HEK293 (cell line): ENCODE measurements at regions not wholly inside any gene's neighbourhood (a gene's known extent, or its start where the extent isn't known, plus 50 kb on each side); places are given as distances from the start of the nearest gene placed in this dataset.

Experiments used
- CTCF ChIA-PET: fragments of 350-600 bp; formaldehyde crosslinking; extraction: SDS; loops from one replicate; lab custom pipeline; 2021; ENCODE audit warnings: antibody characterized with exemption; lab: Yijun Ruan, JAX
- POLR2A ChIA-PET: fragments of 300-600 bp; formaldehyde crosslinking; extraction: SDS; loops from one replicate; lab custom pipeline; 2020; ENCODE audit warnings: antibody characterized with exemption, inconsistent platforms; lab: Yijun Ruan, JAX
- H3K27ac ChIP-seq: fragments of 200-500 bp; sonication (Bioruptor generic); 2 replicates; pipeline ENCODE4 v1.5.1; 2014; ENCODE audit warnings: low read depth, low read length, control low read depth, inconsistent platforms; ENCODE audit errors: extremely low read depth
- H3K36me3 ChIP-seq, 2 experiments: fragments of 200-500 bp in 1 of 2; sonication (Bioruptor generic) in 1 of 2; 1 replicate in 1 of 2; 2 replicates in 1 of 2; pipeline ENCODE4 v1.5.1; 2014 to 2017; ENCODE audit warnings: inconsistent platforms in 2 of 2, low read length in 2 of 2; ENCODE audit not compliant: control insufficient read depth in 2 of 2, insufficient read depth in 1 of 2
- H3K4me1 ChIP-seq: fragments of 200-500 bp; sonication (Bioruptor generic); 2 replicates; pipeline ENCODE4 v1.5.1; 2014; ENCODE audit warnings: mild to moderate bottlenecking, low read length, inconsistent platforms; ENCODE audit not compliant: control insufficient read depth, insufficient read depth
- H3K4me3 ChIP-seq: 2 replicates; pipeline ENCODE4 v1.5.1; 2011; ENCODE audit warnings: low read depth, mild to moderate bottlenecking, control low read depth, low read length, moderate library complexity
- H3K9me3 ChIP-seq: fragments of 200-500 bp; sonication (Bioruptor generic); 2 replicates; pipeline ENCODE4 v1.5.1; 2014; ENCODE audit warnings: low read depth, low read length, inconsistent platforms; ENCODE audit not compliant: control insufficient read depth, insufficient read depth
- BCL11B ChIP-seq: fragments of 450-650 bp; formaldehyde crosslinking; IDR thresholded peaks from 2 replicates; pipeline ENCODE4 v1.5.1; 2016; ENCODE audit warnings: low read depth, missing biosample characterization, missing genetic modification characterization
- INSM2 ChIP-seq: fragments of 450-650 bp; formaldehyde crosslinking; IDR thresholded peaks from 2 replicates; pipeline ENCODE4 v1.5.1; 2016; ENCODE audit warnings: missing biosample characterization, missing genetic modification characterization
- KLF7 ChIP-seq: fragments of 450-650 bp; formaldehyde crosslinking; IDR thresholded peaks from 2 replicates; pipeline ENCODE4 v1.5.1; 2016; ENCODE audit warnings: missing biosample characterization, missing genetic modification characterization, borderline replicate concordance
- PATZ1 ChIP-seq: fragments of 450-650 bp; formaldehyde crosslinking; IDR thresholded peaks from 2 replicates; pipeline ENCODE4 v1.5.1; 2016; ENCODE audit warnings: missing biosample characterization, missing genetic modification characterization
- SP7 ChIP-seq: fragments of 450-650 bp; formaldehyde crosslinking; IDR thresholded peaks from 2 replicates; pipeline ENCODE4 v1.5.1; 2016; ENCODE audit warnings: missing biosample characterization, missing genetic modification characterization
- YY1 ChIP-seq: fragments of 450-650 bp; formaldehyde crosslinking; IDR thresholded peaks from 2 replicates; pipeline ENCODE4 v1.5.1; 2018; ENCODE audit warnings: missing biosample characterization, missing genetic modification characterization
- ZBTB21 ChIP-seq: fragments of 450-650 bp; formaldehyde crosslinking; IDR thresholded peaks from 2 replicates; pipeline ENCODE4 v1.5.1; 2017; ENCODE audit warnings: missing biosample characterization, missing genetic modification characterization
- ZBTB6 ChIP-seq: fragments of 450-650 bp; formaldehyde crosslinking; IDR thresholded peaks from 2 replicates; pipeline ENCODE4 v1.5.1; 2017; ENCODE audit warnings: missing biosample characterization, missing genetic modification characterization
- ZBTB7A ChIP-seq: fragments of 450-650 bp; formaldehyde crosslinking; IDR thresholded peaks from 2 replicates; pipeline ENCODE4 v1.5.1; 2016; ENCODE audit warnings: low read depth, missing biosample characterization, missing genetic modification characterization
- ZNF112 ChIP-seq: fragments of 450-650 bp; formaldehyde crosslinking; IDR thresholded peaks from 2 replicates; pipeline ENCODE4 v1.5.0; 2017; ENCODE audit warnings: missing biosample characterization, missing genetic modification characterization
- ZNF132 ChIP-seq: fragments of 450-650 bp; formaldehyde crosslinking; IDR thresholded peaks from 2 replicates; pipeline ENCODE4 v1.5.1; 2017; ENCODE audit warnings: missing biosample characterization, missing genetic modification characterization, borderline replicate concordance
- ZNF169 ChIP-seq: fragments of 450-650 bp; formaldehyde crosslinking; IDR thresholded peaks from 2 replicates; pipeline ENCODE4 v1.5.1; 2016; ENCODE audit warnings: missing biosample characterization, missing genetic modification characterization
- ZNF24 ChIP-seq: fragments of 450-650 bp; formaldehyde crosslinking; IDR thresholded peaks from 2 replicates; pipeline ENCODE4 v1.5.1; 2016; ENCODE audit warnings: missing biosample characterization, missing genetic modification characterization
- ZNF416 ChIP-seq: fragments of 450-650 bp; formaldehyde crosslinking; IDR thresholded peaks from 2 replicates; pipeline ENCODE4 v1.5.1; 2016; ENCODE audit warnings: missing biosample characterization, missing genetic modification characterization
- ZNF426 ChIP-seq: fragments of 450-650 bp; formaldehyde crosslinking; IDR thresholded peaks from 2 replicates; pipeline ENCODE4 v1.5.1; 2017; ENCODE audit warnings: missing biosample characterization, missing genetic modification characterization, mild to moderate bottlenecking, inconsistent platforms, moderate library complexity
- ZNF501 ChIP-seq: fragments of 450-650 bp; formaldehyde crosslinking; IDR thresholded peaks from 2 replicates; pipeline ENCODE4 v1.5.1; 2016; ENCODE audit warnings: missing biosample characterization, missing genetic modification characterization
- ZNF518A ChIP-seq: fragments of 450-650 bp; formaldehyde crosslinking; conservative IDR thresholded peaks from 2 replicates; pipeline ENCODE4 v1.5.1; 2016; ENCODE audit warnings: low read depth, missing biosample characterization, missing genetic modification characterization
- ZNF768 ChIP-seq: fragments of 450-650 bp; formaldehyde crosslinking; IDR thresholded peaks from 2 replicates; pipeline ENCODE4 v1.5.1; 2018; ENCODE audit warnings: missing biosample characterization, mild to moderate bottlenecking, missing genetic modification characterization
- ZSCAN30 ChIP-seq: fragments of 450-650 bp; IDR thresholded peaks from 2 replicates; pipeline ENCODE4 v1.5.1; 2018; ENCODE audit warnings: missing biosample characterization, mild to moderate bottlenecking, missing genetic modification characterization, moderate library complexity
- ZSCAN4 ChIP-seq: fragments of 450-650 bp; formaldehyde crosslinking; IDR thresholded peaks from 2 replicates; pipeline ENCODE4 v1.5.1; 2017; ENCODE audit warnings: missing biosample characterization, missing genetic modification characterization
- ZSCAN5A ChIP-seq: fragments of 450-650 bp; formaldehyde crosslinking; IDR thresholded peaks from 2 replicates; pipeline ENCODE4 v1.5.1; 2016; ENCODE audit warnings: missing biosample characterization, missing genetic modification characterization

GRCh38 chr2:222017252-222017850 is 281.4 kb downstream of the PAX3 start:
- ChIA-PET POLR2A (no interaction called here), CTCF (no interaction called here)
- Histone ChIP-seq H3K4me1 (no peaks in the 10 kb centered on the region), H3K36me3 (no peaks in the 10 kb centered on the region), H3K27ac (no peak overlapping the region), H3K9me3 (no peaks in the 10 kb centered on the region), H3K4me3 (no peak overlapping the region)
- TF ChIP-seq KLF7 (tag by site-specific recombination) = no peak
- no peak for TF ChIP-seq ZNF416
- TF ChIP-seq ZNF426 = no peak
- TF ChIP-seq ZNF132 (tag by site-specific recombination) = no peak
- TF ChIP-seq BCL11B (tag by site-specific recombination) = no peak
- TF ChIP-seq ZNF24 (tag by site-specific recombination) = no peak
- TF ChIP-seq ZSCAN30 (tag by site-specific recombination) = no peak
- no peak for TF ChIP-seq ZNF501 (tag by site-specific recombination)
- no peak for TF ChIP-seq INSM2
- no peak for TF ChIP-seq ZNF112 (tag by site-specific recombination)
- no peak for TF ChIP-seq YY1
- no peak for TF ChIP-seq SP7 (tag by site-specific recombination)
- TF ChIP-seq ZNF518A (tag by site-specific recombination) = no peak
- no peak for TF ChIP-seq ZSCAN4
- no peak for TF ChIP-seq ZSCAN5A (tag by site-specific recombination)

GRCh38 chr2:222013889-222014288 is 284.9 kb downstream of the PAX3 start:
- Histone ChIP-seq H3K4me1 (no peaks in the 10 kb centered on the region), H3K4me3 (no peak overlapping the region), H3K36me3 (no peaks in the 10 kb centered on the region), H3K27ac (no peak overlapping the region), H3K9me3 (no peaks in the 10 kb centered on the region)
- POLR2A ChIA-PET = no interaction called here
- CTCF ChIA-PET = interaction anchor here (0.7 to 1.6 kb wide), 2 partner anchors 11 to 1131 kb away, joined by 3 to 8 read pairs; no protein-coding TSS in a partner anchor
- no peak for TF ChIP-seq ZBTB7A
- TF ChIP-seq ZSCAN5A (tag by site-specific recombination) = no peak
- no peak for TF ChIP-seq ZBTB21
- no peak for TF ChIP-seq ZNF768 (tag by site-specific recombination)
- no peak for TF ChIP-seq ZBTB6 (tag by site-specific recombination)
- no peak for TF ChIP-seq YY1
- no peak for TF ChIP-seq ZNF169 (tag by site-specific recombination)
- TF ChIP-seq PATZ1 = no peak
